ENCODE measurements at regions not wholly inside any gene's neighbourhood (a gene's known extent, or its start where the extent isn't known, plus 50 kb on each side); places are given as distances from the start of the nearest gene placed in this dataset.

DNA sequence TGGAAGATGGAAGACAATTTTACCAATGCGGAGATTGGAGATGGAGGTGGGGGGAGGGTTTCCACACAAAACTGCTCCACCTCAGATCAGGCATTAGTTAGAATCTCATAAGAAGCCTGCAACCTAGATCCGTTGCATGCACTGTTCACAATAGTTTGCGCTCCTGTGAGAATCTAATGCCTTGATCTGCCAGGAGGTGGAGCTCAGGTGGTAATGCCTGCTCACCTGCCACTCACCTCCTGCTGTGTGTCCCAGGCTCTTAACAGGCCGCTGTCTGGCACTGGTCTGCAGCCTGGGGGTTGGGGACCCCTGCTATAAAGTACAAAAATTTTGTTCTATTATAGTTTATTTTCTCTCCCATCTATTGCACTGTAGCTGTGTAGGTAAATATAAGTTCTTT is 84.9 kb upstream of the FOXG1 start:
- no peak for DNase-seq
- no peak overlapping the region for H3K4me3 ChIP-seq
- 75% methylated on average over 4 of the region's 4 CpGs for WGBS, 2 donors
- no peak overlapping the region for H3K27ac ChIP-seq
- no peaks in the 10 kb centered on the region for H3K9me3 ChIP-seq
- intact Hi-C loops (cut with DNase I; ENCODE audit: low total_unique reads): no loop called here
- no peaks in the 10 kb centered on the region for H3K4me1 ChIP-seq
- no peaks in the 10 kb centered on the region for H3K27me3 ChIP-seq
- TF ChIP-seq, protein P1, sequence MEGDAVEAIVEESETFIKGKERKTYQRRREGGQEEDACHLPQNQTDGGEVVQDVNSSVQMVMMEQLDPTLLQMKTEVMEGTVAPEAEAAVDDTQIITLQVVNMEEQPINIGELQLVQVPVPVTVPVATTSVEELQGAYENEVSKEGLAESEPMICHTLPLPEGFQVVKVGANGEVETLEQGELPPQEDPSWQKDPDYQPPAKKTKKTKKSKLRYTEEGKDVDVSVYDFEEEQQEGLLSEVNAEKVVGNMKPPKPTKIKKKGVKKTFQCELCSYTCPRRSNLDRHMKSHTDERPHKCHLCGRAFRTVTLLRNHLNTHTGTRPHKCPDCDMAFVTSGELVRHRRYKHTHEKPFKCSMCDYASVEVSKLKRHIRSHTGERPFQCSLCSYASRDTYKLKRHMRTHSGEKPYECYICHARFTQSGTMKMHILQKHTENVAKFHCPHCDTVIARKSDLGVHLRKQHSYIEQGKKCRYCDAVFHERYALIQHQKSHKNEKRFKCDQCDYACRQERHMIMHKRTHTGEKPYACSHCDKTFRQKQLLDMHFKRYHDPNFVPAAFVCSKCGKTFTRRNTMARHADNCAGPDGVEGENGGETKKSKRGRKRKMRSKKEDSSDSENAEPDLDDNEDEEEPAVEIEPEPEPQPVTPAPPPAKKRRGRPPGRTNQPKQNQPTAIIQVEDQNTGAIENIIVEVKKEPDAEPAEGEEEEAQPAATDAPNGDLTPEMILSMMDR (IDR thresholded peaks at IDR 0.05): no peak
- TF ChIP-seq POLR2A (IDR thresholded peaks at IDR 0.05): no peak
- H3K36me3 ChIP-seq (ENCODE audit: low read depth, missing control alignments): no peaks in the 10 kb centered on the region

- intact Hi-C loops (cut with DNase I; ENCODE audit: low total_unique reads): no loop called here
- DNase-seq: no peak
- Histone ChIP-seq H3K27ac (no peak overlapping the region), H3K4me3 (no peak overlapping the region), H3K9me3 (no peaks in the 10 kb centered on the region), H3K4me1 (no peaks in the 10 kb centered on the region), H3K36me3 (ENCODE audit: low read depth, missing control alignments) (no peaks in the 10 kb centered on the region), H3K27me3 (no peaks in the 10 kb centered on the region)
- TF ChIP-seq, protein P1 (IDR thresholded peaks at IDR 0.05): no peak
- no peak for TF ChIP-seq POLR2A (IDR thresholded peaks at IDR 0.05)
Measured at GRCh38 chr14:28690029-28690692, 76.4 kb upstream of the FOXG1 start.

GRCh38 chr14:28695109-28695508 is 71.5 kb upstream of the FOXG1 start:
- intact Hi-C loops (cut with DNase I; ENCODE audit: low total_unique reads): no loop called here
- no peak overlapping the region for H3K27ac ChIP-seq
- no peaks in the 10 kb centered on the region for H3K27me3 ChIP-seq
- TF ChIP-seq POLR2A (IDR thresholded peaks at IDR 0.05): no peak
- TF ChIP-seq, protein P1 (IDR thresholded peaks at IDR 0.05): no peak
- H3K9me3 ChIP-seq: no peaks in the 10 kb centered on the region
- no peak overlapping the region for H3K4me3 ChIP-seq
- H3K36me3 ChIP-seq (ENCODE audit: low read depth, missing control alignments): no peaks in the 10 kb centered on the region
- no peaks in the 10 kb centered on the region for H3K4me1 ChIP-seq
- DNase-seq: no peak

DNA sequence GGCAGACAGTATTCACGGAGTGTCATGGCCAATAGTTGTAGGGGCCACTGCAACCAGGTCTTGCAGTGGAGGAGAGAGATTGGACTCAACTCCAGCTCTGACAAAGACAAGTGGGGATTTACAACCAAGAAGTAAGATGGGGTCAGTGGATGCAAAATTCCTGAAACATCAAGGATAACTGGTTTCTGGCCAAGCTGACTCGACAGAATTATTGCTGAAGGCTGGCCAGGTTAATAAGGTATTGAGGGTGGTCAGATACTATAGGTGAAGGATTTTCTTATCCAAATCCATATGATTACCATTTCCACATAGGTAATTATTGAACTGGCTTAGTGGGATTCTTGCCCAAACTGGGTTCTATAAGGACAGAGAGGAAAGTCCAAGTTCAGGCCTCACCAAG is 64.9 kb upstream of the FOXG1 start:
- no peaks in the 10 kb centered on the region for H3K9me3 ChIP-seq
- WGBS, 2 donors: 92 to 98% methylated on average over 2 of the region's 2 CpGs
- H3K27me3 ChIP-seq: no peaks in the 10 kb centered on the region
- H3K36me3 ChIP-seq (ENCODE audit: low read depth, missing control alignments): no peaks in the 10 kb centered on the region
- intact Hi-C loops (cut with DNase I; ENCODE audit: low total_unique reads): no loop called here
- no peak overlapping the region for H3K4me3 ChIP-seq
- H3K27ac ChIP-seq: no peak overlapping the region
- H3K4me1 ChIP-seq: no peaks in the 10 kb centered on the region
- DNase-seq: no peak
- TF ChIP-seq POLR2A (IDR thresholded peaks at IDR 0.05): no peak
- TF ChIP-seq, protein P1 (IDR thresholded peaks at IDR 0.05): no peak

- Histone ChIP-seq H3K4me1 (no peaks in the 10 kb centered on the region), H3K9me3 (no peaks in the 10 kb centered on the region), H3K36me3 (ENCODE audit: low read depth, missing control alignments) (no peaks in the 10 kb centered on the region), H3K27me3 (no peaks in the 10 kb centered on the region), H3K27ac (no peak overlapping the region), H3K4me3 (no peak overlapping the region)
- no peak for DNase-seq
- 78 to 89% methylated on average over 4 of the region's 4 CpGs for WGBS, 2 donors
- no peak for TF ChIP-seq POLR2A (IDR thresholded peaks at IDR 0.05)
- TF ChIP-seq, protein P1 (IDR thresholded peaks at IDR 0.05): no peak
- intact Hi-C loops (cut with DNase I; ENCODE audit: low total_unique reads): no loop called here
Measured at GRCh38 chr14:28703482-28703881, 63.1 kb upstream of the FOXG1 start.
